K562 (cell line): ENCODE measurements at regions not wholly inside any gene's neighbourhood (a gene's known extent, or its start where the extent isn't known, plus 50 kb on each side); places are given as distances from the start of the nearest gene placed in this dataset.

Experiments
- EP300 ChIP-seq: IDR thresholded peaks from 2 replicates; pipeline ENCODE4 v1.6.1; 2012; ENCODE audit warnings: low read length, improper control_type of control experiment
- RFX5 ChIP-seq: IDR thresholded peaks from 2 replicates; pipeline ENCODE4 v1.6.1; 2011; ENCODE audit warnings: low read depth, mild to moderate bottlenecking, improper control_type of control experiment, low read length
- SAP30 ChIP-seq: fragments of 200-600 bp; sonication (generic); IDR thresholded peaks from 2 replicates; pipeline ENCODE4 v1.6.1; 2012; ENCODE audit warnings: borderline replicate concordance, low read depth, mild to moderate bottlenecking, moderate library complexity, low read length, control low read depth, inconsistent platforms; ENCODE audit not compliant: insufficient read depth, poor library complexity, severe bottlenecking
- ZNF561 ChIP-seq: fragments of 450-650 bp; formaldehyde crosslinking; conservative IDR thresholded peaks from 2 replicates; pipeline ENCODE4 v1.4.0; 2020; ENCODE audit warnings: mild to moderate bottlenecking, moderate library complexity
- TF ChIP-seq, protein P1 (sequence below): sonication (generic); formaldehyde crosslinking; IDR thresholded peaks from 2 replicates; pipeline ENCODE4 v1.5.0; 2020; ENCODE audit warnings: missing genetic modification reagents
- TF ChIP-seq, protein P2 (sequence below): fragments of 450-650 bp; IDR thresholded peaks from 2 replicates; pipeline ENCODE4 v1.6.1; 2016; ENCODE audit warnings: antibody characterized with exemption

DNA sequence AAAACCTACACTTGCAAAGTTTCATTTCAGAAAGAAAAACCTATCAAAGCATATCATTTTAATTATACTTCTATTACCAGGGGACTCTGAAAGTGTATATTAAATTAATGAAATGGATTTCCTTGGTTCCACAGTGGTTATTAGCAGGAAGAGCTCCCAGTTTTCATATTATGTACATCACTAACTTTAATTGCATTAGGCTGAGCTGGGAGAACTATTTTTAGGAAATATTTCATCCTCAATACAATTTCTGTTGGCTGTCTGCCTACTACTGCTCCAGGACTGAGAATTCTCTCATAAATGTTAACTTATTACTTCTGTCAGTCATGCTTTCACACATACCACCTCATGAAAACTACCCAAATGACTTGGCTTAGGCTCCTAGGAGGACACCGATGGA is 301.4 kb downstream of the CMPK2 start:
- TF ChIP-seq SAP30 (no peak), ZNF561 (CRISPR knock-in tag) (no peak), EP300 (no peak), RFX5 (no peak)
- TF ChIP-seq, protein P1, sequence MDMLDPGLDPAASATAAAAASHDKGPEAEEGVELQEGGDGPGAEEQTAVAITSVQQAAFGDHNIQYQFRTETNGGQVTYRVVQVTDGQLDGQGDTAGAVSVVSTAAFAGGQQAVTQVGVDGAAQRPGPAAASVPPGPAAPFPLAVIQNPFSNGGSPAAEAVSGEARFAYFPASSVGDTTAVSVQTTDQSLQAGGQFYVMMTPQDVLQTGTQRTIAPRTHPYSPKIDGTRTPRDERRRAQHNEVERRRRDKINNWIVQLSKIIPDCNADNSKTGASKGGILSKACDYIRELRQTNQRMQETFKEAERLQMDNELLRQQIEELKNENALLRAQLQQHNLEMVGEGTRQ (CRISPR knock-in tag) = no peak
- TF ChIP-seq, protein P2, sequence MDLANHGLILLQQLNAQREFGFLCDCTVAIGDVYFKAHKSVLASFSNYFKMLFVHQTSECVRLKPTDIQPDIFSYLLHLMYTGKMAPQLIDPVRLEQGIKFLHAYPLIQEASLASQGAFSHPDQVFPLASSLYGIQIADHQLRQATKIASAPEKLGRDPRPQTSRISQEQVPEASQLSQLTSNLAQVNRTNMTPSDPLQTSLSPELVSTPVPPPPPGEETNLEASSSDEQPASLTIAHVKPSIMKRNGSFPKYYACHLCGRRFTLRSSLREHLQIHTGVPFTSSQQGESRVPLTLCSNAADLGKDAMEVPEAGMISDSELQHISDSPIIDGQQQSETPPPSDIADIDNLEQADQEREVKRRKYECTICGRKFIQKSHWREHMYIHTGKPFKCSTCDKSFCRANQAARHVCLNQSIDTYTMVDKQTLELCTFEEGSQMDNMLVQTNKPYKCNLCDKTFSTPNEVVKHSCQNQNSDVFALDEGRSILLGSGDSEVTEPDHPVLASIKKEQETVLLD = no peak
